Right ventricle myocardium inferior (tissue), 1 donor: ENCODE measurements at regions not wholly inside any gene's neighbourhood (a gene's known extent, or its start where the extent isn't known, plus 50 kb on each side); places are given as distances from the start of the nearest gene placed in this dataset.
"Not testable (repeated sequence)": the region's sequence is repeated elsewhere in the genome, so short reads cannot be mapped to it uniquely, and the experiment has no call there.

Experiments used
- ATAC-seq: fragments of 200-7000 bp; cut with Tn5 transposase; one replicate; pipeline ENCODE4 v1.9.1; 2020; ENCODE audit warnings: mild to moderate bottlenecking, moderate library complexity
- DNase-seq: peaks from one replicate; pipeline ENCODE4 v3.0.0; 2021; ENCODE audit errors: missing footprints
- intact Hi-C: fragments of 100-400 bp; cut with DNase I; formaldehyde crosslinking; loops from one replicate; pipeline ENCODE4 v1.11.0; 2022
- donor health status: DM: no; HTN: yes; CAD: no; lungs with severe emphysema.

DNA sequence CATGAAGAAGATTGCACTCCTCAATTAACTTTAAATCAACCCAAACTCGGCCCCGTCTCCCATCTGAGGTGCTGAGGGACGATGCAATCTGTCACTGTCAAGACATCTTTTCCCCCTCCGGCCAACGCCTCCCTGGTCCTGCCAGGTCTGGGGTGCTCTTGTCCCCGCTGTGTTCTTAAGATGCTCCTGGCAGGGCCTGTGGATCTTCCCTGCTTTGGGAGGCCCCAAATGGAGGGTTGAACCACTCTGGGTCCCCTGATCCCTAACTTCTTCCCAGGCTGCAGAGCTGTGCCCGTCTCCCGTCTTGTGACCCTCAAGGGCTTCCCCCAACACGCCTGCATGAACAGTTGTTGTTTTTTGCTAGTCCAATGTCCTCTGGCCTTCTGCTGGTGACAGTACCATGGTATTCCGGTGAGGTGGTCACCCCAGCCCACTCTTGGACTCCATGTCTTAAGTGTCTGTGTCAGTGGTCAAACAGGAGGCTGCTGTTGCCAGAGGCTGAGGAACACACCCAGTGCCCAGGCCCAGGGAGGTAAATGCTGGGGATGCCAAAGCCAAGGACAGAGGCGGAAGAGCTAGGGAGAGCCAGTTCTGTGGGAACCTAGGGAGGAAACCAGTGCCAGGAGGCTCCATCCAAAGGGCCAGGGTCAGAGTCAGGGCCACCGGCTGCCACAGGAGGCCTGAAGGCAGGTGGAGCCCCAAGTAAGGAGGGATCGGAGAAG is 70.6 kb upstream of the SHANK2 start:
- ATAC-seq (no peak), DNase-seq (no peak)
- intact Hi-C loops = no loop called here

DNA sequence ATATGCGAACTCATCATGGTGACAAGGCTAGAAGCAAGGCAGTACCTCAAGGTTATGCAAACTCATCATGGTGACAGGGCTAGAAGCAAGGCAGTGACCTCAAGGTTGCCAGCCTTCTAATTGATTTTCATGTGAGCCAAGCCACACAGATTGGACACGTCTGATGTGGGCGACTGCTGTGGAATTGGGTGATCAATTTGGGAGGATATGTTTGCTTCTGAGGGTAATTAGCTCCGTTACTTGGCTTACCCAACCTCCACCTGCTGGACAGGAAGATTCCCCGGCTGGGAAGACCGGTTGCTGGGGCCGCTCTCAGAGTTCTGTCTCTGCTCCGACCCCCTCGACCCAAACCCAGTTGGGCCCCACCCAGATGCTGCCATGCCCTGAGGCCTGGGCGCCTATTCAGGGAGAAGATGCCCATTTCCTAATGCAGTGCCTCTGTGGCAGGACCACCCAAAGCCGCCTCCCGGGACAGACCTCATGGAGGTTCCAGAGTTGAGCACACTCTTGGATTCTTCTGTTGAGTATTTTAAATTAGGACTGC is 69.9 kb upstream of the SHANK2 start:
- no peak for ATAC-seq
- intact Hi-C loops = no loop called here
- no peak for DNase-seq

DNA sequence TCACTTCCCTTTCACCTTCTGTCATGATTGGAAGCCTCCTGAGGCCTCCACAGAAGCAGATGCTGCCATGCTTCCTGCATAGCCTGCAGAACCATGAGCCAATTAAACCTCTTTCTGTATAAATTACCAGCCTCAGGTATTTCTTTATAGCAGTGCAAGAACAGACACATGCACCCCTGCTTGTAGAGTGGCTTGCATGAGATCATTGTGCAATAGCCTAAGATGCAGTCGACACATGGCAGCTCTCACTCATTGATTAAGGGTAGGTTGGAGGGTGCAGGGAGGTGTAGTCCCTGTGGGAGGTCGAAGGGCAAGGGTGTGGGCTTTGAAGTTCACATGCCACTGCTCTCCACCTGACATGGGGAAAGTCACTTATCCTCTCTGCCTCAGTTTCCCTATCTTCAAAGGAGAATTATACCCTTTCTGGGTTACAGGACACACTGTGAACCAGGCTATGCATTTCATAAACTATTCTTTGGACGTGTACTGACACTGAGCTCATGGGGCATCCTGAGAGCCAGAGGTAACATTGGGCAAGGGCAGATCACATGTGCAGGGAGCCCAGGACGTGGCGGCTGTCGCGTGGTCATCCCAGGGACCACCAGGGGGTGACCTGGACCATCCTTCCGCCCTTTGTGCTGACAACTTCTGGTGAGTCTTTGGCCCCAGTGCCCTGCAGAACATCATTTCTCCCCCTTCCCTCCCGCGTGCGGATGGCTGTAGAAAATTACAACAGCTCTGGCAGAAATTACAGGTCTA is 69.2 kb upstream of the SHANK2 start:
- DNase-seq = no peak
- intact Hi-C loops = no loop called here
- ATAC-seq = no peak

DNA sequence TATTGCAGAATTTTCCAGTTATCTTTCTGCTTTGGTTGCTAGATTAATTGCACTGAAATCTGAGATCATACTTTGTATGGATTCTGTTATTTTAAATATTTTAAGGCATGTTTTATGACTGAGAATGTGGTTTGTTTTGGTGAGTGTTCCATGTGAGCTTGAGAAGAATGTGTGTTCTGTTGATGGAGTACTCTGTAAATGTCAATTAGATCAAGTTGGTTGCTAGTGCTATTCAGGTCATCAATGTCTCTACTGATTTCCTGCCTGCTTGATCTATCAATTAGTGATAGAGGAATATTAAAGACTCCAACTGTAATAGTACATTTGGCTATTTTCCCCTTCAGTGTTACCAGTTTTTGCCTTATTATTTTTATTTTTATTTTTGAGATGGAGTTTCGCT is 64.3 kb upstream of the SHANK2 start:
- ATAC-seq = no peak
- intact Hi-C loops = no loop called here
- no peak for DNase-seq

DNA sequence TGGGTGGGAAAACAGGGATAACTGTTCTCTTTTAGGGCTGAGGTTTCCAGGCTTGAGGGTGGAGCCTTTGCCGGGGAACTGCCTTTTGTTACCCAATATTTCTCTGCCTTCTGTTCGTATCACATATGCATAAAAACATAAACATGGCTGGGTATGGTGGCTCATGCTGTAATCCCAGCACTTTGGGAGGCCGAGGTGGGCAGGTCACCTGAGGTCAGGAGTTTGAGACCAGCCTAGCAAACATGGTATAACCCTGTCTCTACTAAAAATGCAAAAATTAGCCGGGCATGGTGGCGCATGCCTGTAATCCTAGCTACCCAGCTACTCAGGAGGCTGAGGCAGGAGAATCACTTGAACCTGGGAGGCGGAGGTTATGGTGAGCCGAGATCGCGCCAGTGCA is 60.2 kb upstream of the SHANK2 start:
- DNase-seq, ATAC-seq, intact Hi-C loops: not testable (repeated sequence)

DNA sequence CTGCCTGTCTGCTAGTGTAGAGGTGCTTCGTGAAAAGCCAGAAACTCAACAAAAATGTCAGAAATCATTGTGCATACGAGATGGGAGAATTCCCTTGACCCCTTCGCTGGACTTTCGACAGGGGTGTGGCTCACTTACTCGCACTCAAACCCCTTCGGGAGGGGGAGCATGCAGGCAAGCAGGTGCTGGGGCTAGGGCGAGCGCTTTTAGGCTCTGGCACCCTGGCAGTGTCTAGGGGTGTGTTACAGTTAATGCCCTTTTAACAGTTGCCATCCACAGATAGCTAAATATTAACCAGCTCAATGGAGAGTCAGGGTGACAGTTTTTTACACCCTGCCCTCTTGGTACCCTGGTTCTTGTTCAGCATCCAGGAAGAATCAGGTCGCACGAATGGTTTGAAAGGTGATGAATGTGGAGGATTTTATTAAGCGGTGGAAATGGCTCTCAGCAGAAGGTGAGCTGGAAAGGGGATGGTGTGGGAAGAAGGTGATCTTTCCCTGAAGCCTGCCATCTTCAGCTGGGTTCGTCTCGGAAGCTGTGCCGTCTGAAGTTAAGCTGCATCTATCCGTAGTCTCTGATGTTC is 59.6 kb upstream of the SHANK2 start:
- intact Hi-C loops = no loop called here
- DNase-seq (no peak), ATAC-seq (no peak)

DNA sequence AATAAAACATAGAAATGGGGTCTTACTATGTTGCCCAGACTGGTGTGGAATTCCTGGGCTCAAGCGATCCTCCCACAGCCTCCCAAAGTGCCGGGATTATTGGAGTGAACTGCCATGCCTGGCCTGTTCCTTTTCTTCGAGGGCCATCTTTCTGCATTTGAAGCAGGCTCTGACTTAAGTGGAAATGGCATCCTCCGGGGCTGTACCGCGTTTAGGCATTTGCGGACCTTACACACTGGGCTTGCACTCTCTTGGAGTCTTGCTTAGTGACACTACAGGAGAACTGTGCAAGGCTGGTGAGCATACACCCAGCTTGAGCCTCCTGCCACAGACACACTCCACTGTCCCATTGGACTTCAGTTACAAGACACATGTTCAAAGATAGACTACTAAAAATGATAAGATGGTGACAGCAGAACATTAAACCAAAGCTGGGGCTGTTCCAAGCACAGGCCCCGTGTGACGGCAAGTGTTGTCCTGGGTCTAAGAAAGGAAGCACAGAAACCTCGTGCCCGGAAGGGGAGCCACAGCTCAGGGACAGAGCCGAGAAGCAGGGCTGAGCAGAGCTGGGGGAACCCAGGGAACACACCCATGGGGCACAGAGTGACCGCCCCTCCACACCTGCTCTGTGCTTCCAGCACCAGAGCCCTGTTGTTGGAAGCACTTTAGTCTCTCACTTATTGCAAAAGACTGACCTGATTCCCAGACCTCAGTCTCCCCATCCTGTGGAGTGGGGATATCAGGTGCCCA is 59.0 kb upstream of the SHANK2 start:
- ATAC-seq = no peak
- DNase-seq = no peak
- intact Hi-C loops = no loop called here

DNA sequence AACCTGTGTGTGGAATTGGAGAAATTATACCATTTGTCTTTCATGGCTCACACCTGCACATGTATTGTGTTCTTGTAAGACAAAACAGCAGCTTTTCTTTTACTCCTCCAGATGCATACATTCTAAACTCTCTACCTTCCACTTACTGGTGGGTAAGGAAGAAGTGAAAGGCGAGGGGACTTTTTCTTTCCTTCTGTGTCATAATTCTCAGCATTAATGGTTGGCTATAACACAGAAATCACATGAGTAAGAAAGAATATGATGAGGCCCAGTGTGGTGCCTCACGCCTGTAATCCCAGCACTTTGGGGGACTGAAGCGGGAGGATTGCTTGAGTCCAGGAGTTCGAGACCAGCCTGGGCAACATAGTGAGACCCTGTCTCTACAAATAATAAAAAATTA is 57.8 kb upstream of the SHANK2 start:
- intact Hi-C loops = no loop called here
- DNase-seq (no peak), ATAC-seq (no peak)

DNA sequence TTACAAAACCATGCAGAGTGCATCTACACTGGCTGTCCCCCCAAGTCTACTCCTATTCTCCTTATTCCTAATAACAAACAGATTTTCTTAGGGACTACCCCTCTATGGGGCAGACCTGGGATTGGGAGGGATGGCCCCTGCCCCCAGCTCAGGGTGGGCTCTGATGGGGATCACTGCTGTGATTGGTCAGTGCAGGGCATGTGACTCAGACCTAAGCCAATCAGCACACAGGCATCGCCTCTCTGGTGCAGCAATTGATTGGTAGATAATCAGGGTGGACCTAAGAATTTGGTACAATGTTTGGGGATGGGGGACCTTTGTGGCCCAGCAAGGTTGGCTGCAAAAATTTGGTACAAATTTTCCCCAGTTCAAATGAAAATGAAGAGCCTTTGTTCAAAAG is 57.2 kb upstream of the SHANK2 start:
- ATAC-seq (no peak), DNase-seq (no peak)
- intact Hi-C loops = no loop called here

DNA sequence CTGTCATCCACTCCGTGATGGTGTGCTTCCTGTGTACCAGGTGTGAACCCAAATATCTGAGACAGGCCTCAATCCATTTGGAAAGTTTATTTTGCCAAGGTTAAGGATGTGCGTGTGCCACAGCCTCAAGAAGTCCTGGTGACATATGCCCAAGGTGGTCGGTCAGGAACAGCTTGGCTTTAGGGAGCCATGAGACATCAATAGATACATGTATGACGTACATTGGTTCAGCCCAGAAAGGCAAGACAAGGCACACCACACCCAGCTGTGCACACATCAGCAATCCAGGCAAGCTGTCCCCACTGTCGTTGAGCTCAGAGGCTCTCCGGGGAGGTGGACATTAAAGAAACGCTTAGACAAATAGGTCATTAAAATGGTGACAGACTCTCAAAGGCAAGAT is 56.8 kb upstream of the SHANK2 start:
- no peak for ATAC-seq
- intact Hi-C loops = no loop called here
- DNase-seq = no peak

DNA sequence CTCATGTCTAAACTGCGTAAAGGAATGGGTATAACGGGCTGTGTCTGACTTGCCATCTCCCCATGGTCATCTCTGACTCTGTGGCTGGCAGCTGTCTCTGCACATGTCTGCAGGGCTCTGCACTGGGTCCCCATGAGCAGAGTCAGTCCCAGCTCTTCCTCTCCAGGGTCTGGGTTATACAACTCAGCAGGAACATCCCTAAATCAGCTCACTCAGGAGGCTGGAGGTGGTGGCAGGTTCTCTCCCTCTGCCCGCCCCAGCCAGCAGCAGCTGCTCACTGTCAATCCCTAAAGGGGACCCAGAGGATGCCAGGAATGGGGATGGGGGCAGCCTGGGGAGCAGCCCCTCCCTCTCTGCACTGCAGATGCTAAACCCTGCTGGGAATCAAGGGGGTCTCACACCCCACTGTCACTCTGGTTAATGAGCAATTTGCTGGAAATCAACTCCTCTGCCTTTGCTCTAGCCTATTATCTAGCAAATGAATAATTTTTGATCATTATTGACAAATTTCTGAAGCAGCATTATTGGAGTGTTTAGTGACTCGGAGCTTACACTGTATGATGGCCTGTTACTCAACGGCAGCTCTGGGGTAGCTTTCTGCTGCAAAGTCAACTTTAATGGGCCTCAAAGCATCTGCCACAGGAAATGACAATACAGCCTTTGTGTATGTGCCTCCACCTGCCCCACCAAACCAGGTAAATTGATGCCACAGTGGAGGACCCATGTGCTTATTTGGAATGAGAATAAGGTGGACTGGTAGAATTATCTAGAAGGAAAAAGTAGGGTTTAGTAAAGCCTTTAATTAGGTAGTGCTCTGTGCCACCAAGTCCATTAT is 55.7 kb upstream of the SHANK2 start:
- DNase-seq (no peak), ATAC-seq (no peak)
- intact Hi-C loops = no loop called here

DNA sequence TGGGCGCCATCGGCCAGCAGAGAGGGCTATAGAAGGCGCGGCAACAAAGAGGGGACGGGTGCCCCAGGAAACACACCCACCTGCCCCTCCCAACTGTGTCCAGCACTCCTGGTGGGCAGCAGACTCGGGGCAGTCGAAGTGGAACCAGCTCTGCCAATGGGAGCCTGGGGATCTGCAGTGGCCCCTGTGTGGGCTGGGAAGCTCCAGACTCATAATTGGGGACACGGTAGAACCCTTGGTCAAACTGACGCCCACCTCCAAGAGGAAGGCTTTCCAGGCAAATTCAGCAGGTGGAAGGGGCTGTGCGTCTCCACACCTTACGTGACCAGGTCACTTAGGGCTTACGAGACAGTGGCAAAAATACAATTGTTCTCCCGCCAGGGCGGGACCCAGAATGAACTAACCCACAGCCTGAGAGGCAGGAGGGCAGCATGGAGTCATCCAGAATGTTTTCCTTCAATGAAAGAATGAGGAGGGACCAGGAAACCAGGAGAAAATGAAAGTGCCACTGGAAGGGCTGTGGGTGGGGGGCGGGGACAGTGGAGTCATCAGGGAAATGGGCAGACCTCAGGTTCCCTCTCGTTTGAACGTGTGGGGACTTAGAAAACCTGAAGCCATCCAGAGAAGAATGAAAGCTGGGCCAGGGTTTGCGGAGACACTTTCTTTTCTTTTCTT is 53.2 kb upstream of the SHANK2 start:
- no peak for ATAC-seq
- no peak for DNase-seq
- intact Hi-C loops = no loop called here

DNA sequence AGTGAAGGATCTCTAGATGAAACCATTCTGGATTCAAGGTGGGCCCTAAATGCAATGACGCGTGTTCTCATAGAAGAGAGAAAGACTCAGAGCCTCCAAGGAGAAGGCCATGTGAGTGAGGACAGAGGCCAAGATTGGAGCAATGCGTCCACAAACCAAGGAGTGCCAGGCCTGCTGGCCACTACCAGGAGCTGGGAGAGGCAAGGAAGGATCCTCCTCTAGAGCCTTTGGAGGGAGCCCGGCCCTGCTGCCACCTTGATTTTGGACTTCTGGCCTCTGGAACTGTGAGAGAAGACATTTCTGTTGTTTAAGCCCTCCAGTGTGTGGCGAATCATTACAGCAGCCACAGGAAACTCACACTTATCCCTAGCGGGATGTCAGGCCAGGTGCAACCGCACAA is 52.7 kb upstream of the SHANK2 start:
- DNase-seq (no peak), ATAC-seq (no peak)
- intact Hi-C loops = no loop called here

DNA sequence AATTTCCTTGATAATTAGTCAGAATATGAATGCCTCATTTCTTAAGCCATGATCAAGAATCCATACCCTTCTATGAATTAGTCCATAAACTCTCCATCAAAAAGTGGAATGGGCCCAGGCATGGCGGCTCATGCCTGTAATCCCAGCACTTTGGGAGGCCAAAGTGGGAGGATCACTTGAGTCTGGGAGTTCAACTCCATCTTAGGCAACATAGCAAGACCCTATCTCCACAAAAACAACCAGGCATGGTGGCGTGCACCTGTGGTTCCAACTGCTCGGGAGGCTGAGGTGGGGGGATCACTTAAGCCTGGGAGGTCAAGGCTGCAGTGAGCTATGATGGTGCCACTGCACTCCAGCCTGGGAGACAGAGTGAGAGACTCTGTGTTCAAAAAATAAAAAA is 52.1 kb upstream of the SHANK2 start:
- DNase-seq (no peak), ATAC-seq (no peak)
- intact Hi-C loops = no loop called here

DNA sequence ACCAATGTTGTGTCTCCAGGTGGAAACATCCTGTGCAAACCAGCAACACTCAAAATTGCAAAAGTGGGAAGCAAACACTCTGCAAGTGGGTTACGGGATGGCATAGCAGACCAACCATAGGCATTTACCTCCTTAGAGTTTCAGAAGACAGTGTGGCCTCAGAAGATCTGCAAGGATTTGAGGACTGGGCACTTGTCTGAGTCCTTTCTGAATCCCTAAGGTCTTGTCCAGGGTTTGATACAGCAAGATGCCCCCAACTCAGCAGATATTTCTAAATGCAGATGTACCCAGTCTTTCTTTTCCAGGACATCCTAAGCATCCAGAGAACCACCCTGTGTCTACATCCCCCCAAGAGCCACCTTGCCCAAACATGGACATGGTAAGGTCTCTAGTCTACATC is 51.7 kb upstream of the SHANK2 start:
- DNase-seq = no peak
- no peak for ATAC-seq
- intact Hi-C loops = no loop called here

DNA sequence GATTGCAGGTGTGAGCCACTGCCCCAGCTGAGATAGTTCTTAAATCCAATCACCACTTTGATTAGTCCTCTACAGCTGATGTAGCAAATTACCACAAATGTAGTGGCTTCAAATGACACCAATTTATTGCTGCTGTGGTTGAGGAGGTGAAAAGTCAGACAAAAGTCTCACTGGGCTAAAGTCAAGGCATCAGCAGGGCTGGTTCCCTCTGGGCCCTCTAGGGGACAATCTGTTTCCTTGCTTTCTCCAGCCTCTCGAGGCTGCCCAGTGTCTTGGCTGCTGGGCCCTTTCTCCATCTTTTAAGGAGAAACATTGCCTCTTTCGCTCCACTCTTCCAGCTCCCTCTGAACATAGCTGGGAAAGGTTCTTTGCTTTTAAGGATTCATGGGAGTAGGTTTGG is 50.5 kb upstream of the SHANK2 start:
- no peak for DNase-seq
- intact Hi-C loops = no loop called here
- no peak for ATAC-seq

DNA sequence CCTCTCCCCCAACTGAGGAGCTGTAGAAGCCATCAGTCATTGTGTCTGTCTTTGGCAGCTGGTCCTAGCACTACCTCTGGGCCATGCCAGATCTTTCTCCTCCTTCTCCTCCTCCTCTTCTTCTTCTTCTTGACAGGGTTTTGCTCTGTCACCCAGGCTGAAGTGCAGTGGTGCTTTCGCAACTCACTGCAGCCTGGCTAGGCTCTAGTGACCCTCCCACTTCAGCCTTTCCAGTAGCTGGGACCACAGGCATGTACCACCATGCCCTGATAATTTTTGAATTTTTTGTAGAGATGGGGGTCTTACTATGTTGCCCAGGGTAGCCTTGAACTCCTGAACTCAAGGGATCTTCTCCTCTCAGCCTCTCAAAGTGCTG is 50.1 kb upstream of the SHANK2 start:
- ATAC-seq = no peak
- no peak for DNase-seq
- intact Hi-C loops = no loop called here
